ENCODE measurements at regions not wholly inside any gene's neighbourhood (a gene's known extent, or its start where the extent isn't known, plus 50 kb on each side); places are given as distances from the start of the nearest gene placed in this dataset.

DNA sequence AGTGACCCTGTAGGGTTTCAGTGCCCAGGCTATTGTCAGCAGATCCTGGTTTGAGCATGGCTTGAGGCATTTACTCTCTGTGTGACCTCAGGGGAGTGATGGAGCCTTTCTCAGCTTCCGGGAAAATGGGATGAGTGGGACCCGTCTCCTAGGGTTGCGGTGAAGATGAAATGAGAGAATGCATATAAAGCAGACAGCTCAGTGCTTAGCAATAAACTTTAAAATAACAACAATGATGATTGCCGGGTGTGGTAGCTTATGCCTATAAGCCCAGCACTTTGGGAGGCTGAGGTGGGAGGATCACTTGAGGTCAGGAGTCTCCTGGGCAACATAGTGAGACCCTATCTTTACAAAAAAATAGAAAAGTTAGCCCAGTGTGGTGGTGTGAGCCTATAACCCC, 106.0 kb upstream of the MTHFD1L start:
- Histone ChIP-seq H2BK12ac (ENCODE audit: low read length) (no peak overlapping the region), H3K18ac (ENCODE audit: low read length) (no peak overlapping the region)

DNA sequence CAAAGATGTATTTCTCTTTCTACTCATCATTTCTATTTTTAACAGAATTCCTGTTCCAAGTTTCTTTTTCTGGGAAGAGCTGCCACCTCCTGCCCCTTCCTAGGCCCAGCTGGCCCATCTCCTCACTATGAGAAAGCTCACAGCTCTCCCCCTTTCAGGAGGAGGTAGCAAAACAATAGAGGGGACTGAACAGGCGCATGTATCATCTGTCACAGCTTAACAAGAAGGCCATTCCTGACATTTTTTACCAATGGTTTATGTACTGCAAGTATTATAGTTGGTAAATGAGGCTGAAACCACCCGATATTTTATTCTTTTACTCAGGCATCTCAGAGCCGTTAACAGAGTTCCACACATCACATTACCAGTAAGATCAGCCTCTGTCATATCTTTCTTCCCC, 103.7 kb upstream of the MTHFD1L start:
- Histone ChIP-seq H3K9ac (ENCODE audit: low read length) (no peak overlapping the region), H3K79me2 (ENCODE audit: control insufficient read depth, insufficient read depth, low read length, poor library complexity) (no peaks in the 10 kb centered on the region), H3K27ac (ENCODE audit: low read depth, low read length) (no peak overlapping the region), H2BK12ac (ENCODE audit: low read length) (no peak overlapping the region), H4K12ac (ENCODE audit: low read depth, low read length) (no peak overlapping the region), H2BK5ac (ENCODE audit: low read depth, low read length, poor library complexity) (no peak overlapping the region), H3K27me3 (ENCODE audit: insufficient read depth, low read length) (no peaks in the 10 kb centered on the region), H3K14ac (ENCODE audit: low read length) (no peak overlapping the region), H3K4ac (ENCODE audit: low read depth, low read length) (no peak overlapping the region), H3K4me1 (ENCODE audit: control insufficient read depth in 1 of 2, insufficient read depth in 2 of 2, low read length in 2 of 2) (no peaks in the 10 kb centered on the region), H3K23ac (ENCODE audit: low read length) (no peak overlapping the region), H3K9me3 (ENCODE audit: insufficient read depth, low read depth, low read length) (no peaks in the 10 kb centered on the region), H3K4me2 (ENCODE audit: low read length) (no peak overlapping the region), H3K18ac (ENCODE audit: low read length) (no peak overlapping the region), H2BK120ac (ENCODE audit: insufficient read depth, low read length, poor library complexity) (no peak overlapping the region), H2AK5ac (ENCODE audit: low read length) (no peak overlapping the region), H3K79me1 (ENCODE audit: low read length) (no peaks in the 10 kb centered on the region), H3K36me3 (ENCODE audit: control insufficient read depth in 1 of 2, insufficient read depth in 2 of 2, low read length in 2 of 2) (no peaks in the 10 kb centered on the region), H2AFZ (ENCODE audit: insufficient read depth, low read length, poor library complexity) (no peak overlapping the region), H4K91ac (ENCODE audit: low read depth, low read length) (no peak overlapping the region), H3K4me3 (ENCODE audit: low read depth, low read length) (no peak overlapping the region), H4K8ac (ENCODE audit: low read depth, low read length) (no peak overlapping the region)
- no peak for DNase-seq
- no CpG with 5 or more reads among the region's 3 CpGs for WGBS (ENCODE audit: extremely low coverage, insufficient coverage, insufficient read length)

More for the DNA sequence above, 106.0 kb upstream of the MTHFD1L start:
- H2AFZ ChIP-seq (ENCODE audit: insufficient read depth, low read length, poor library complexity), result no peak overlapping the region
- no peak overlapping the region for H3K27ac ChIP-seq (ENCODE audit: low read depth, low read length)
- no peaks in the 10 kb centered on the region for H3K4me1 ChIP-seq (ENCODE audit: control insufficient read depth in 1 of 2, insufficient read depth in 2 of 2, low read length in 2 of 2)
- H2AK5ac ChIP-seq (ENCODE audit: low read length), result no peak overlapping the region
- no peak overlapping the region for H2BK120ac ChIP-seq (ENCODE audit: insufficient read depth, low read length, poor library complexity)
- no peak overlapping the region for H4K8ac ChIP-seq (ENCODE audit: low read depth, low read length)
- H4K12ac ChIP-seq (ENCODE audit: low read depth, low read length), result no peak overlapping the region
- H3K14ac ChIP-seq (ENCODE audit: low read length), result no peak overlapping the region
- H3K79me2 ChIP-seq (ENCODE audit: control insufficient read depth, insufficient read depth, low read length, poor library complexity), result no peaks in the 10 kb centered on the region
- no peak for DNase-seq
- no peaks in the 10 kb centered on the region for H3K9me3 ChIP-seq (ENCODE audit: insufficient read depth, low read depth, low read length)
- no peaks in the 10 kb centered on the region for H3K36me3 ChIP-seq (ENCODE audit: control insufficient read depth in 1 of 2, insufficient read depth in 2 of 2, low read length in 2 of 2)
- H3K79me1 ChIP-seq (ENCODE audit: low read length), result no peaks in the 10 kb centered on the region
- H3K27me3 ChIP-seq (ENCODE audit: insufficient read depth, low read length), result no peaks in the 10 kb centered on the region
- no CpG with 5 or more reads among the region's 4 CpGs for WGBS (ENCODE audit: extremely low coverage, insufficient coverage, insufficient read length)
- no peak overlapping the region for H2BK5ac ChIP-seq (ENCODE audit: low read depth, low read length, poor library complexity)
- H3K4ac ChIP-seq (ENCODE audit: low read depth, low read length), result no peak overlapping the region
- H3K4me3 ChIP-seq (ENCODE audit: low read depth, low read length), result no peak overlapping the region
- no peak overlapping the region for H3K4me2 ChIP-seq (ENCODE audit: low read length)
- no peak overlapping the region for H3K9ac ChIP-seq (ENCODE audit: low read length)
- no peak overlapping the region for H3K23ac ChIP-seq (ENCODE audit: low read length)
- H4K91ac ChIP-seq (ENCODE audit: low read depth, low read length), result no peak overlapping the region

DNA sequence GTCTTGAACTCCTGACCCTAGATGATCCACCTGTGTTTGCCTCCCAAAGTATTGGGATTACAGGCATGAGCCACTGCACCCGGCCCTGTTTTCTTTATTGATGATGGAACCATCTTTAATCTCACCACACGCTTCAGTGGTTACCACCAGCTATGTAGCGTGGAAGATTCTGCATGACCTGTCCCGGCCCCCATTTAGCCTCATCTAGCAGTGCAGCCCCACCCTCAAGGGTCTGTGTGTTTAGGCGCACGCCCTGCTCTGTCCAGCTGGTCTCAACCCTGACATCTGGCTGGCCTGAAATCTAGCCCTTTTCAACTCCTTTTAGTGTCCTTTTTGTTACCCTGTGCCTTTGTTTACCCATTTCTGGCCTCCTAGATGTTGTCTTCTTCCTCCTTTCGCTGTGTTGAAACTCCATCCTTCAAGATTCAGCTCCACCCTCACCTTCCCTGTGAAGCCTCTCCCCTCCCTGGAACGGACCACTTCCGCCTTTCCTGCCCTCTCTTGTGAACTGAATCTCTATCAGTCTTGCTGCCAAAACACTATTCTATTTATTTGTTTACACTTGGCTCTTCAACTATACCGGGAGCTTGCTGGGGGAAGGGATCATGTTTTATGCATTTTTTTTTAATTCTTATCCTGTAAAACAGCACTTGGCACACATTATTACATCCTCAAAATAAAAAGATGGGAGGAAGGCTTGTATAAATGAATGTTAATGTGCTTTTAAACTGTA, 101.0 kb upstream of the MTHFD1L start:
- Histone ChIP-seq H2BK12ac (ENCODE audit: low read length) (no peak overlapping the region), H3K9ac (ENCODE audit: low read length) (no peak overlapping the region), H3K27me3 (ENCODE audit: insufficient read depth, low read length) (no peaks in the 10 kb centered on the region), H3K4me1 (ENCODE audit: control insufficient read depth in 1 of 2, insufficient read depth in 2 of 2, low read length in 2 of 2) (no peaks in the 10 kb centered on the region), H3K79me1 (ENCODE audit: low read length) (no peaks in the 10 kb centered on the region), H3K4me3 (ENCODE audit: low read depth, low read length) (no peak overlapping the region), H4K12ac (ENCODE audit: low read depth, low read length) (no peak overlapping the region), H3K23ac (ENCODE audit: low read length) (no peak overlapping the region), H2AK5ac (ENCODE audit: low read length) (no peak overlapping the region), H2BK120ac (ENCODE audit: insufficient read depth, low read length, poor library complexity) (no peak overlapping the region), H4K8ac (ENCODE audit: low read depth, low read length) (no peak overlapping the region), H3K18ac (ENCODE audit: low read length) (no peak overlapping the region), H3K4me2 (ENCODE audit: low read length) (no peak overlapping the region), H3K36me3 (ENCODE audit: control insufficient read depth in 1 of 2, insufficient read depth in 2 of 2, low read length in 2 of 2) (no peaks in the 10 kb centered on the region), H2AFZ (ENCODE audit: insufficient read depth, low read length, poor library complexity) (no peak overlapping the region), H2BK5ac (ENCODE audit: low read depth, low read length, poor library complexity) (no peak overlapping the region), H3K79me2 (ENCODE audit: control insufficient read depth, insufficient read depth, low read length, poor library complexity) (no peaks in the 10 kb centered on the region), H4K91ac (ENCODE audit: low read depth, low read length) (no peak overlapping the region), H3K27ac (ENCODE audit: low read depth, low read length) (no peak overlapping the region), H3K9me3 (ENCODE audit: insufficient read depth, low read depth, low read length) (no peaks in the 10 kb centered on the region), H3K14ac (ENCODE audit: low read length) (no peak overlapping the region), H3K4ac (ENCODE audit: low read depth, low read length) (no peak overlapping the region)
- no peak for DNase-seq
- no CpG with 5 or more reads among the region's 10 CpGs for WGBS (ENCODE audit: extremely low coverage, insufficient coverage, insufficient read length)

DNA sequence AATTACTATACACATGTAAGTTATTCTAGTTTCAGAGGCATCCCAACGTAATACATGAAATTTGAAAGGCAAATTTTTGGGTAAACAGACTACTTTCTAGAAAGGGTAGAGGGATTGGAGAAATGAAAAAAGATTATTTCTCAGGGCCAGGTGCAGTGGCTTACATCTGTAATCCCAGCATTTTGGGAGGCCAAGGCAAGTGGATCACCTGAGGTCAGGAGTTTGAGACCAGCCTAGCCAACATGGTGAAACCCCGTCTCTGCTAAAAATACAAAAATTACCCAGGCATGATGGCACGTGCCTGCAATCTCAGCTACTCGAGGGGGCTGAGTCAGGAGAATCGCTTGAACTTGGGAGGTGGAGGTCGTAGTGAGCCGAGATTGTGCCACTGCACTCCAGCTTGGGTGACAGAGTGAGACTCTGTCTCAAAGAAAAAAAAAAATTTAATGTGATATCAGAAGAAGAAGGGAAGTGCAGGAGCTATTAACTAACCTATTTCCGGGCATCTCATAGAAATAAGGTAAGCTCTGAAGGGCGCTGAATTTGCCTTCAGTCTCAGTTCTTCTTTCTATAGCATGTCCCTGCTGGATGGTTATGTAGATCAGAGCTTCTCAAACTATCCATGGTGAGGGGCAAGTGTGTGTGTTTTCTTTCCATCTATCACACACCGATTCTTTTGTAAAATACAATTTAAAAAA, 100.3 kb upstream of the MTHFD1L start:
- H4K8ac ChIP-seq (ENCODE audit: low read depth, low read length), result no peak overlapping the region
- no peak overlapping the region for H3K4me3 ChIP-seq (ENCODE audit: low read depth, low read length)
- H3K9ac ChIP-seq (ENCODE audit: low read length), result no peak overlapping the region
- H3K27me3 ChIP-seq (ENCODE audit: insufficient read depth, low read length), result no peaks in the 10 kb centered on the region
- no peaks in the 10 kb centered on the region for H3K36me3 ChIP-seq (ENCODE audit: control insufficient read depth in 1 of 2, insufficient read depth in 2 of 2, low read length in 2 of 2)
- no peak overlapping the region for H3K14ac ChIP-seq (ENCODE audit: low read length)
- DNase-seq, result no peak
- no peak overlapping the region for H2BK12ac ChIP-seq (ENCODE audit: low read length)
- no peak overlapping the region for H3K23ac ChIP-seq (ENCODE audit: low read length)
- H4K91ac ChIP-seq (ENCODE audit: low read depth, low read length), result no peak overlapping the region
- no peak overlapping the region for H3K4ac ChIP-seq (ENCODE audit: low read depth, low read length)
- no peak overlapping the region for H2BK120ac ChIP-seq (ENCODE audit: insufficient read depth, low read length, poor library complexity)
- H2AFZ ChIP-seq (ENCODE audit: insufficient read depth, low read length, poor library complexity), result no peak overlapping the region
- no peak overlapping the region for H4K12ac ChIP-seq (ENCODE audit: low read depth, low read length)
- no peak overlapping the region for H3K27ac ChIP-seq (ENCODE audit: low read depth, low read length)
- no peaks in the 10 kb centered on the region for H3K79me1 ChIP-seq (ENCODE audit: low read length)
- H3K4me2 ChIP-seq (ENCODE audit: low read length), result no peak overlapping the region
- H3K18ac ChIP-seq (ENCODE audit: low read length), result no peak overlapping the region
- no CpG with 5 or more reads among the region's 10 CpGs for WGBS (ENCODE audit: extremely low coverage, insufficient coverage, insufficient read length)
- no peaks in the 10 kb centered on the region for H3K4me1 ChIP-seq (ENCODE audit: control insufficient read depth in 1 of 2, insufficient read depth in 2 of 2, low read length in 2 of 2)
- H2AK5ac ChIP-seq (ENCODE audit: low read length), result no peak overlapping the region
- no peaks in the 10 kb centered on the region for H3K9me3 ChIP-seq (ENCODE audit: insufficient read depth, low read depth, low read length)
- no peaks in the 10 kb centered on the region for H3K79me2 ChIP-seq (ENCODE audit: control insufficient read depth, insufficient read depth, low read length, poor library complexity)
- H2BK5ac ChIP-seq (ENCODE audit: low read depth, low read length, poor library complexity), result no peak overlapping the region
